Ascending aorta (tissue), 2 donors: ENCODE measurements at regions not wholly inside any gene's neighbourhood (a gene's known extent, or its start where the extent isn't known, plus 50 kb on each side); places are given as distances from the start of the nearest gene placed in this dataset.

Experiments
- DNase-seq, 2 donors: peaks; one replicate each; pipeline ENCODE4 v3.0.0-alpha.2; 2019; ENCODE audit warnings: low spot score in 2 of 2
- H3K27ac ChIP-seq, 2 donors: fragments of 200-600 bp; sonication (generic); one replicate each; pipeline ENCODE4 v1.5.1; 2016 to 2017; ENCODE audit warnings: mild to moderate bottlenecking in 1 of 2
- H3K27me3 ChIP-seq: fragments of 200-600 bp; sonication (generic); one replicate; pipeline ENCODE4 v1.5.1; 2017
- H3K36me3 ChIP-seq, 2 donors: fragments of 200-600 bp; sonication (generic); one replicate each; pipeline ENCODE4 v1.5.1; 2016
- H3K4me1 ChIP-seq, 2 donors: fragments of 200-600 bp; sonication (generic); one replicate each; pipeline ENCODE4 v1.5.1; 2016 to 2017; ENCODE audit warnings: mild to moderate bottlenecking in 1 of 2
- H3K4me3 ChIP-seq, 2 donors: fragments of 200-600 bp; sonication (generic); one replicate each; pipeline ENCODE4 v1.5.1; 2016 to 2017; ENCODE audit warnings: mild to moderate bottlenecking in 1 of 2
- H3K9me3 ChIP-seq, 2 donors: fragments of 200-600 bp; sonication (generic); one replicate each; pipeline ENCODE4 v1.5.1; 2016
- CTCF ChIP-seq, 3 experiments: fragments of 200-600 bp in 2 of 3; fragments of 450-650 bp in 1 of 3; sonication (generic) in 2 of 3; IDR thresholded peaks; one replicate each; pipeline ENCODE4 v1.5.1; 2016 to 2019; ENCODE audit warnings: antibody characterized with exemption in 3 of 3, mild to moderate bottlenecking in 1 of 3, moderate library complexity in 1 of 3
- intact Hi-C: fragments of 100-400 bp; cut with DNase I; formaldehyde crosslinking; loops from one replicate; pipeline ENCODE4 v1.15.1; 2023

- H3K4me1 ChIP-seq = no peaks in the 10 kb centered on the region
- no peak for TF ChIP-seq CTCF (IDR thresholded peaks at IDR 0.05)
- no peak overlapping the region for H3K4me3 ChIP-seq
- intact Hi-C loops = no loop called here
- H3K9me3 ChIP-seq = no peaks in the 10 kb centered on the region
- DNase-seq = no peak
- H3K27ac ChIP-seq = no peak overlapping the region
- no peaks in the 10 kb centered on the region for H3K27me3 ChIP-seq
- H3K36me3 ChIP-seq = no peaks in the 10 kb centered on the region
Observed at GRCh38 chr6:54056105-54056504, 55.1 kb upstream of the MLIP start.

GRCh38 chr6:54057058-54057457 lies 54.2 kb upstream of the MLIP start:
- Histone ChIP-seq H3K36me3 (no peaks in the 10 kb centered on the region), H3K9me3 (no peaks in the 10 kb centered on the region), H3K4me1 (no peaks in the 10 kb centered on the region), H3K27me3 (no peaks in the 10 kb centered on the region), H3K4me3 (no peak overlapping the region), H3K27ac (no peak overlapping the region)
- intact Hi-C loops = no loop called here
- TF ChIP-seq CTCF (IDR thresholded peaks at IDR 0.05) = no peak
- no peak for DNase-seq

GRCh38 chr6:54058236-54058635 lies 53.0 kb upstream of the MLIP start:
- H3K27me3 ChIP-seq = no peaks in the 10 kb centered on the region
- H3K4me1 ChIP-seq = no peaks in the 10 kb centered on the region
- no peaks in the 10 kb centered on the region for H3K9me3 ChIP-seq
- no peak for TF ChIP-seq CTCF (IDR thresholded peaks at IDR 0.05)
- no peaks in the 10 kb centered on the region for H3K36me3 ChIP-seq
- DNase-seq = no peak
- H3K4me3 ChIP-seq = no peak overlapping the region
- H3K27ac ChIP-seq = no peak overlapping the region
- intact Hi-C loops = no loop called here

GRCh38 chr6:54059683-54060082 lies 51.6 kb upstream of the MLIP start:
- DNase-seq = no peak
- Histone ChIP-seq H3K36me3 (no peaks in the 10 kb centered on the region), H3K4me3 (peak overlapping the region in 1 of 2 donors; percentile 13), H3K9me3 (no peaks in the 10 kb centered on the region), H3K4me1 (no peaks in the 10 kb centered on the region), H3K27me3 (no peaks in the 10 kb centered on the region), H3K27ac (no peak overlapping the region)
- intact Hi-C loops = no loop called here
- TF ChIP-seq CTCF (IDR thresholded peaks at IDR 0.05) = no peak

GRCh38 chr6:54060286-54060685 lies 51.0 kb upstream of the MLIP start:
- no peak for DNase-seq
- Histone ChIP-seq H3K27me3 (no peaks in the 10 kb centered on the region), H3K27ac (no peak overlapping the region), H3K4me3 (no peak overlapping the region), H3K36me3 (no peaks in the 10 kb centered on the region), H3K4me1 (no peaks in the 10 kb centered on the region), H3K9me3 (no peaks in the 10 kb centered on the region)
- intact Hi-C loops = no loop called here
- no peak for TF ChIP-seq CTCF (IDR thresholded peaks at IDR 0.05)
